Astrocyte (in vitro differentiated cells and primary cell): ENCODE measurements at regions not wholly inside any gene's neighbourhood (a gene's known extent, or its start where the extent isn't known, plus 50 kb on each side); places are given as distances from the start of the nearest gene placed in this dataset.

Experiments
- DNase-seq: peaks from one replicate; pipeline ENCODE4 v3.0.0-alpha.2; 2010; ENCODE audit warnings: low read depth
- FAIRE-seq: peaks from 2 replicates; lab custom pipeline; 2011; peaks lifted over from hg19 to GRCh38; lab: Jason Lieb, UNC
- H2AFZ ChIP-seq: 2 replicates; pipeline ENCODE4 v1.6.0; 2012; ENCODE audit warnings: low read depth, low read length, inconsistent platforms
- H3K27ac ChIP-seq: 2 replicates; pipeline ENCODE4 v1.5.1; 2011; ENCODE audit warnings: low read depth, low read length, inconsistent platforms
- H3K27me3 ChIP-seq: 2 replicates; pipeline ENCODE4 v1.6.0; 2011; ENCODE audit warnings: low read length, inconsistent platforms; ENCODE audit not compliant: insufficient read depth
- H3K36me3 ChIP-seq: 2 replicates; pipeline ENCODE4 v1.5.1; 2011; ENCODE audit warnings: low read length, inconsistent platforms; ENCODE audit not compliant: insufficient read depth
- H3K4me1 ChIP-seq: 2 replicates; pipeline ENCODE4 v1.5.1; 2011; ENCODE audit warnings: low read length, inconsistent platforms; ENCODE audit not compliant: insufficient read depth
- H3K4me2 ChIP-seq: 2 replicates; pipeline ENCODE4 v1.6.0; 2012; ENCODE audit warnings: low read length, inconsistent platforms
- H3K4me3 ChIP-seq: 2 replicates; pipeline ENCODE4 v1.5.1; 2011; ENCODE audit warnings: low read depth, mild to moderate bottlenecking, low read length, inconsistent platforms; ENCODE audit not compliant: insufficient read depth
- H3K79me2 ChIP-seq: 2 replicates; pipeline ENCODE4 v1.6.0; 2012; ENCODE audit warnings: mild to moderate bottlenecking, low read length, inconsistent platforms; ENCODE audit not compliant: insufficient read depth
- H3K9ac ChIP-seq: 2 replicates; pipeline ENCODE4 v1.6.0; 2012; ENCODE audit warnings: mild to moderate bottlenecking, low read length, inconsistent platforms
- H3K9me3 ChIP-seq: 2 replicates; pipeline ENCODE4 v1.5.1; 2012; ENCODE audit warnings: low read depth, mild to moderate bottlenecking, low read length, inconsistent platforms; ENCODE audit not compliant: insufficient read depth
- H4K20me1 ChIP-seq: 2 replicates; pipeline ENCODE4 v1.6.0; 2012; ENCODE audit warnings: low read length, inconsistent platforms; ENCODE audit not compliant: insufficient read depth
- H3K27ac Mint-ChIP-seq: one replicate; pipeline ENCODE4 v1.8.0; 2021; ENCODE audit warnings: mild to moderate bottlenecking, mixed read lengths; ENCODE audit not compliant: unreplicated experiment
- H3K27me3 Mint-ChIP-seq: one replicate; pipeline ENCODE4 v1.8.0; 2021; ENCODE audit warnings: low read depth, mixed read lengths; ENCODE audit not compliant: unreplicated experiment
- H3K36me3 Mint-ChIP-seq: one replicate; pipeline ENCODE4 v1.8.0; 2021; ENCODE audit warnings: low read depth, mixed read lengths; ENCODE audit not compliant: unreplicated experiment
- H3K4me1 Mint-ChIP-seq: one replicate; pipeline ENCODE4 v1.8.0; 2021; ENCODE audit warnings: low read depth, mixed read lengths; ENCODE audit not compliant: unreplicated experiment
- H3K4me3 Mint-ChIP-seq: one replicate; pipeline ENCODE4 v1.8.0; 2021; ENCODE audit warnings: mild to moderate bottlenecking, moderate library complexity, mixed read lengths; ENCODE audit not compliant: unreplicated experiment
- H3K9me3 Mint-ChIP-seq: one replicate; pipeline ENCODE4 v1.8.0; 2021; ENCODE audit warnings: mild to moderate bottlenecking, mixed read lengths; ENCODE audit not compliant: unreplicated experiment
- CTCF ChIP-seq: IDR thresholded peaks from 2 replicates; pipeline ENCODE4 v1.5.1; 2011; ENCODE audit warnings: low read depth, mild to moderate bottlenecking, inconsistent platforms, low read length, moderate library complexity; ENCODE audit not compliant: insufficient read depth
- EZH2 ChIP-seq: IDR thresholded peaks from 2 replicates; pipeline ENCODE4 v1.6.1; 2012; ENCODE audit warnings: mild to moderate bottlenecking, low read length, inconsistent platforms; ENCODE audit not compliant: insufficient read depth

DNA sequence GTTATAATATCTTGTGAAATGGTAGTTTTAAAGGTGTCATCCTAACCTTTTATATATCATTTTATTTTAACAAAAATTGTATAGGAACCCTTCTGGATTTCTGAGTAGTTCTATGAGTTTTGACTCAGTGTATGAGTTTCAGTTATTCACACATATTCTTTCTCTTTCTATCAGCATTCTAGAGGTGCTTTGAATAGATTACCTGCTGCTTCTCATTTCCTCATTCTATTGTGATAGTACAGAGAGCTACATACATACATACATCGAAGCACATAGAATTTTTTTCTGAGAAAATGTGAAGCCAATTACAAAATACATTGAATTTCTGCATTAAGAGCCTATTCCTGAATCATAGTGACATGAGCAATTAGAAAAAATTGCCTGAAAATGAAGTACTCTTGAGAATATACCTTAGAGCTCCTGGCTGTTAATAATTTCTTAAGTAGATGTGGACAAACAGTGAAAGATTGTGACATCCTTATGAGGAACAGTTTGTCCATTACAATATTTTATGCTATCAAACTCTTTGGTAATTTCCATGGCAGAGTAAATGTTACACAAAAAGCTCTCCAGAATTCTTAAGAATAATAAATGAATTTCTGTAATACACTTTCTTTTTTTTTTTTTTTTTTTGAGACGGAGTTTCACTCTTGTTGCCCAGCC, 556.6 kb downstream of the TRHDE start:
- H3K79me2 ChIP-seq, result no peaks in the 10 kb centered on the region
- no peak overlapping the region for H3K27ac ChIP-seq
- DNase-seq, result no peak
- no peaks in the 10 kb centered on the region for H4K20me1 ChIP-seq
- no peak overlapping the region for H3K4me3 ChIP-seq
- no peak overlapping the region for H3K9ac ChIP-seq
- H3K4me3 Mint-ChIP-seq, result no peak overlapping the region
- no peaks in the 10 kb centered on the region for H3K9me3 Mint-ChIP-seq
- H3K36me3 Mint-ChIP-seq, result no peaks in the 10 kb centered on the region
- H3K27me3 ChIP-seq, result no peaks in the 10 kb centered on the region
- no peak for TF ChIP-seq EZH2
- TF ChIP-seq CTCF, result no peak
- FAIRE-seq, result no peak
- H3K27me3 Mint-ChIP-seq, result no peaks in the 10 kb centered on the region
- no peak overlapping the region for H3K4me2 ChIP-seq
- H3K4me1 ChIP-seq, result no peaks in the 10 kb centered on the region
- H3K4me1 Mint-ChIP-seq, result no peaks in the 10 kb centered on the region
- no peaks in the 10 kb centered on the region for H3K36me3 ChIP-seq
- H3K27ac Mint-ChIP-seq, result no peak overlapping the region
- no peaks in the 10 kb centered on the region for H3K9me3 ChIP-seq
- no peak overlapping the region for H2AFZ ChIP-seq

GRCh38 chr12:72829838-72830237, 557.7 kb downstream of the TRHDE start:
- no peaks in the 10 kb centered on the region for H3K36me3 ChIP-seq
- H3K9ac ChIP-seq, result no peak overlapping the region
- H3K4me1 ChIP-seq, result no peaks in the 10 kb centered on the region
- H4K20me1 ChIP-seq, result no peaks in the 10 kb centered on the region
- no peaks in the 10 kb centered on the region for H3K27me3 ChIP-seq
- H3K27ac Mint-ChIP-seq, result no peak overlapping the region
- DNase-seq, result no peak
- TF ChIP-seq CTCF, result no peak
- TF ChIP-seq EZH2, result no peak
- H3K36me3 Mint-ChIP-seq, result no peaks in the 10 kb centered on the region
- no peaks in the 10 kb centered on the region for H3K9me3 Mint-ChIP-seq
- H3K27ac ChIP-seq, result no peak overlapping the region
- H3K4me3 Mint-ChIP-seq, result no peak overlapping the region
- H3K4me1 Mint-ChIP-seq, result no peaks in the 10 kb centered on the region
- H3K9me3 ChIP-seq, result no peaks in the 10 kb centered on the region
- H2AFZ ChIP-seq, result no peak overlapping the region
- no peak overlapping the region for H3K4me2 ChIP-seq
- no peak overlapping the region for H3K4me3 ChIP-seq
- H3K27me3 Mint-ChIP-seq, result no peaks in the 10 kb centered on the region
- H3K79me2 ChIP-seq, result no peaks in the 10 kb centered on the region
- no peak for FAIRE-seq

DNA sequence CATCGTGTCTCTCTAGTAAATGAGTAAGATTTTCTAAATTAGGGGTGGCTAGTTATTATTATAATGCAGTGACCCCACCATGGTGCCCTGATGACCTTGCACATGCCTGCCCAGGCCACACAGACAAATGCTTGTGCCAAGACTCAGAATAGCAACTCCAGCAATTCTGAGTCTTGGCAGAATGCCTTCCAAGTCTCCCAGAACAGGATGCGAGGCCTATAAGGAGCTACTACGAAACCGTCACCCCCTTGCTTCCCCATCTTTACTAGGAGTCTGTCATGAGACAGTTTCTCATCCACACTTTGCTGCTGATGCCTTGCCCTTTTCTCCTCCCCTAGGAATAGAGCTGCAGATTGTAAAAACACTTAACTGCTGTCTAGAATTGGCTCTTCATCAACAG, 559.9 kb downstream of the TRHDE start:
- no peaks in the 10 kb centered on the region for H4K20me1 ChIP-seq
- Mint-ChIP-seq H3K27me3 (no peaks in the 10 kb centered on the region), H3K9me3 (no peaks in the 10 kb centered on the region), H3K36me3 (no peaks in the 10 kb centered on the region), H3K4me1 (no peaks in the 10 kb centered on the region), H3K27ac (no peak overlapping the region), H3K4me3 (no peak overlapping the region)
- H3K27ac ChIP-seq, result no peak overlapping the region
- H3K27me3 ChIP-seq, result no peaks in the 10 kb centered on the region
- no peak overlapping the region for H3K4me3 ChIP-seq
- DNase-seq (no peak), FAIRE-seq (no peak)
- H3K4me2 ChIP-seq, result no peak overlapping the region
- no peaks in the 10 kb centered on the region for H3K36me3 ChIP-seq
- H3K4me1 ChIP-seq, result no peaks in the 10 kb centered on the region
- no peak overlapping the region for H3K9ac ChIP-seq
- H2AFZ ChIP-seq, result no peak overlapping the region
- H3K79me2 ChIP-seq, result no peaks in the 10 kb centered on the region
- no peaks in the 10 kb centered on the region for H3K9me3 ChIP-seq
- no peak for TF ChIP-seq CTCF
- TF ChIP-seq EZH2, result no peak
